Muscle of leg (tissue), 3 donors: ENCODE measurements at regions not wholly inside any gene's neighbourhood (a gene's known extent, or its start where the extent isn't known, plus 50 kb on each side); places are given as distances from the start of the nearest gene placed in this dataset.

Source experiments
- DNase-seq: peaks from one replicate; pipeline ENCODE4 v3.0.0; 2013
- H3K27ac ChIP-seq: one replicate; pipeline ENCODE4 v1.5.1; 2013; ENCODE audit warnings: mild to moderate bottlenecking, low read length, control low read depth
- H3K27me3 ChIP-seq: one replicate; pipeline ENCODE4 v1.6.1; 2013; ENCODE audit warnings: low read length; ENCODE audit not compliant: control insufficient read depth, insufficient read depth
- H3K36me3 ChIP-seq: one replicate; pipeline ENCODE4 v1.6.1; 2013; ENCODE audit warnings: low read length; ENCODE audit not compliant: control insufficient read depth, insufficient read depth
- H3K4me1 ChIP-seq: one replicate; pipeline ENCODE4 v1.6.1; 2013; ENCODE audit warnings: low read length; ENCODE audit not compliant: control insufficient read depth, insufficient read depth
- H3K4me3 ChIP-seq: one replicate; pipeline ENCODE4 v1.5.1; 2013; ENCODE audit warnings: low read length, control low read depth
- H3K9me3 ChIP-seq: replicated peaks from 2 replicates; pipeline ENCODE4 v1.6.1; 2013; ENCODE audit warnings: low read depth, low read length; ENCODE audit not compliant: control insufficient read depth
- WGBS: methylation state at CpG from one replicate; pipeline ENCODE4 v1.1.5; 2013; ENCODE audit warnings: missing lambda C conversion rate; ENCODE audit not compliant: insufficient coverage; 5-methylcytosine and 5-hydroxymethylcytosine counted together

DNA sequence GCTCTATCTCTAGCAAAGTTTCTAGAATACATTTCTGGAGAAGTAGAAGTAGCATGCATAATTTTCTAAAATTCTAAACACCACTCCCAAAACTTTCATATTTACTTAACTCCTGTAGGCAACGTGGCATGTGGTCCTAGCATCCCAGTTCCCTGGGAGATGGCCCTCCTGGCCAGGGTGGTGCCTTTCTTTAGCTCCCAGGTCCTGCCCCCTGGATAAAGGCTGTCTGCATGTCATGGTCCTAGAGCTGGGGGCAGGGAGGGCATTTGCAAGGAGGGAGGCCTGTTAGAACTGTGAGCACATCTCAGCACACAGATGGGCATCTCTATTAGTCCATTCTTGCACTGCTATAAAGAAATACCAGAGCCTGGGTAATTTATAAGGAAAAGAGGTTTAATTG lies 485.6 kb upstream of the SULF2 start:
- H3K36me3 ChIP-seq = no peaks in the 10 kb centered on the region
- no peaks in the 10 kb centered on the region for H3K27me3 ChIP-seq
- peaks cover 11% of the 10 kb centered on the region for H3K4me1 ChIP-seq
- no peak overlapping the region for H3K4me3 ChIP-seq
- H3K27ac ChIP-seq = no peak overlapping the region
- H3K9me3 ChIP-seq = no peaks in the 10 kb centered on the region
- WGBS = 80% methylated on average over 1 of the region's 1 CpG
- DNase-seq = no peak

DNA sequence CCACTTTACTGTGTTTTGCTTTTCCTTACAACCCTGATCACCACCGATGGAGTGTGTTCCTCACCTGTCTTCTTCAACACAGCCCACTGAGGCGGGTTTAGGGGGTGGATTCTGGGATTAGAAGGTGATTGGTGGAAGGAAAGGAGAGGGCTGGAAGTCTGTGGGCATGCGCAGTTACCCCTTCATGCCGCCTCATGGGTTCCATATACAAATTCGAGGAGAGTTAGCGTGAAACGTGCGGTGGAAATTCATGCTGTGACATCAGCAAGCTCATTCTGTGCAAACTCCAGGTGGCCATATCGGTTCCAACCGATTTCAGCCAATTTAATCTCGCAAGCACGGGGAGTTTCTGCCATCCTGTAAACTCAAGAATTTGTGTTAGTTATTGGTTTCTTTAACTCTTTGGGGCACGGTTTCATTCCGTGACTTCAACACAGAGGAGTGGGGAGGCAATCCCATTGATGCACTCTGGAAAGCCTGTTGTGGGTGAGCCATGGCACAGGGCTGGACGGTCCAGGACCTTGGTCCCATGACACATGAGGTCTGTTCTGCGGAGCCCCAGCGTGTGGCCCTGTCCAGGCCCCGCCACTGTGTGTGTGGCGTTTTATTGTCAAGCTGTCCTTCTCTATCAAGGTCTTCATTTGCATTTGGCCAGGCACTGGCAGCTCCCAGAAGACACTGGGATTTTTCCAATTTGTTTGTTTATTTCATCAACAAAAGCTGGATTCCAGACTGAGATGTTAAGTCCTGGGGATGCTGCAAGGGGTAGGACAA lies 482.8 kb upstream of the SULF2 start:
- H3K27me3 ChIP-seq = peaks cover 3% of the 10 kb centered on the region
- no peak for DNase-seq
- H3K9me3 ChIP-seq = no peaks in the 10 kb centered on the region
- H3K27ac ChIP-seq = no peak overlapping the region
- H3K4me1 ChIP-seq = no peaks in the 10 kb centered on the region
- H3K36me3 ChIP-seq = no peaks in the 10 kb centered on the region
- WGBS = 88% methylated on average over 14 of the region's 19 CpGs
- no peak overlapping the region for H3K4me3 ChIP-seq

DNA sequence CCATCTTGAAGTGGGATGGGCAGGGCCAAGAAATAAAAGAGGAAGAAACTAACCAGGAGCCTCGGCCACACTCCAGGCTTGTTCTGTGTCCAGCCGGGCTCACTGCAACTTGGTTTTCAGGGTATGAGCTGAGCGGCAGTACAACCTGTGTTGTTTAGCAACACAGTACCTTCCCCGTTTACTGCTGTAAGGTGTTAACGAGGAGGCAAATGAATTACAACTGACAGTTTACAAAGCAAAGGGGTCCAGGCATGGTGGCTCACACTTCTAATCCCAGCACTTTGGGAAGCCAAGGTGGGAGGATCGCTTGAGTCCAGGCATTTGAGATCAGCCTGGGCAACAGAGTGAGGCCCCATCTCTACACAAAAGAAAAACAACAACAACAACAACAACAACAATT lies 481.3 kb upstream of the SULF2 start:
- Histone ChIP-seq H3K4me1 (no peaks in the 10 kb centered on the region), H3K27ac (no peak overlapping the region), H3K4me3 (no peak overlapping the region), H3K9me3 (no peaks in the 10 kb centered on the region), H3K27me3 (peaks cover 5% of the 10 kb centered on the region), H3K36me3 (no peaks in the 10 kb centered on the region)
- DNase-seq = no peak
- 74% methylated on average over 4 of the region's 6 CpGs for WGBS

DNA sequence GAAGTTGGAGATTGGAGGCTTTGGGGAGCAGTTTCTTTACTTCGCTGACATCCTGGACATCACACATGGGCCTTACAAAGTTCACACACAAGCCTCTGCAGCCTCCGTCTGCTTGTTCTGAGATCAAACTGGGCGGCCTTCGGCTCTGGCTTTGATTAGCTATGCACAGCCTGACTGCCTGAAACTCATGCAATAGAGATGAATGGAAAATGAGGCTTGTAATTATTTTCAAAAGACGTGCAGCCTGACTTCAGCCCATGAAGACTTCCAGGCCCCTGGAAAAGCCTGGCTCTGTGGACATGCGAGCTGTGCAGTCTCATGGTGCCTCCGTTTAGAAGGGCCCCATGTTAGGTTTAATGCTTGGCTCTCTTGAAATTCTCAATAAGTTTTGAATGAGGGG lies 480.5 kb upstream of the SULF2 start:
- peaks cover 5% of the 10 kb centered on the region for H3K27me3 ChIP-seq
- 60% methylated on average over 1 of the region's 7 CpGs for WGBS
- no peak for DNase-seq
- no peak overlapping the region for H3K27ac ChIP-seq
- no peak overlapping the region for H3K4me3 ChIP-seq
- H3K9me3 ChIP-seq = no peaks in the 10 kb centered on the region
- H3K36me3 ChIP-seq = no peaks in the 10 kb centered on the region
- H3K4me1 ChIP-seq = no peaks in the 10 kb centered on the region

DNA sequence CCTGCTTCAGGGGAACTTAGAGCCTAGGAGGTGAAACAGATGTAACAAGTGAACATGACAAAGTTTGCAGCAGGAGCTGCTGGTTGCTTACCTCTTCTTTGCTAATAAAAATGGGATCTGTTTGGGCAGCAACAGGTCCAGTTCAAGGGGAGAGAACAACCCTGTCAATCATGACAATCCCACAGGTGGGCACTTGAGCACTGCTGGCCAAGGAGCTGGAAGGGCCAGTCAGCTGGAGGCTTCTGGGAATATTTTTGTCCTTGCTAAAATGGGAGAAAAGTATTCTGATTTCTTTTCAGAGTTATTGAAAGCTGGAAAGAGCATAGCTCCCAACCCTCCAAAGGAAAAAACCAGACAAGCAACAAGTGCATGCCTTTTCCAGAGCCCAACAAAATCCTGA lies 477.7 kb upstream of the SULF2 start:
- Histone ChIP-seq H3K4me1 (peaks cover 6% of the 10 kb centered on the region), H3K36me3 (no peaks in the 10 kb centered on the region), H3K27me3 (peaks cover 5% of the 10 kb centered on the region), H3K4me3 (no peak overlapping the region), H3K27ac (no peak overlapping the region), H3K9me3 (no peaks in the 10 kb centered on the region)
- no peak for DNase-seq

DNA sequence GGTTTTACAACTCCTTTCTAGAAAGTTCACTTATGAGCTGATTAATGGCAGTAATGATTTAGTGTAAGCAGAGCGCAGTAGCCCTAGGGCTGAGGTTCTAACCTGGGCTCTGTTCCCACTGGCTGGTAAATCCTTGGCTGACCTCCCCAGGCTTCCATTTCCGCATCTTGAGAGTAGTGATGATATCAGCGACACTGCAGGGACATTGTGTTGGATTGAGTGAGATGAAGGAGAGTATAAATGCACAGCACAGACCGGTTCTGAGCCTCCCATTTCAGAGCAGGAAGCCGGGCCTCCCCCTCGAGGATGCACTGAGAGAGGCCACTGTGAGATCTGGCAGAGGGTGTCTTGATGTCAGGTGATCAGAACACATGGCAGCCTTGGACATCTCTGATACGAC lies 477.2 kb upstream of the SULF2 start:
- H3K4me1 ChIP-seq = peaks cover 6% of the 10 kb centered on the region
- no peaks in the 10 kb centered on the region for H3K9me3 ChIP-seq
- no peak overlapping the region for H3K27ac ChIP-seq
- WGBS = 25% methylated on average over 3 of the region's 7 CpGs
- H3K27me3 ChIP-seq = peaks cover 5% of the 10 kb centered on the region
- H3K4me3 ChIP-seq = no peak overlapping the region
- no peaks in the 10 kb centered on the region for H3K36me3 ChIP-seq
- no peak for DNase-seq

DNA sequence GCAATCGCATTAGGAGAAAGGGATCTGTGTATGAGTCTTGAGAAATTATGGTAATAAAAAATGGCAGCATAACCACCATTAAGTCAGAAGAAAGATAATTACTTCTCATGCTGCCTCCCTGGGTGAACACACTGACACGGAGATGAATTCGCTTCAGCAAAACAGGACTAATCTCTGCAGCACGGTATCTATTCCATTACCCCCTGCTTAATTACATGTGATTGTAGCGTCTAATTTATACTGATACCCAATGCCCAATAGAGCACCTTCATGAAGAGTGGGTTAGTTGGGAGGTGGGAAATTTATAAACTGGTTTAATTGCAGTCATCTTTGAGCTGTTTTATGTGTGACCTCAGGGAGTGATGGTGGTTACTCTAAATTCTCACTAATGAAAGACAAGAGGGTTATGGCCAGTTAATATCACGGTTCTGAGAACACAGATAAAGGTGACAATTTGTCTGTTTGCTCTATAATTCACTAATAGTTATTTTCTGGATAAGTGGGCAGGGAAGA lies 476.2 kb upstream of the SULF2 start:
- Histone ChIP-seq H3K4me3 (no peak overlapping the region), H3K4me1 (peaks cover 6% of the 10 kb centered on the region), H3K27me3 (peaks cover 10% of the 10 kb centered on the region), H3K36me3 (no peaks in the 10 kb centered on the region), H3K9me3 (no peaks in the 10 kb centered on the region), H3K27ac (no peak overlapping the region)
- DNase-seq = no peak
- no CpG with 5 or more reads among the region's 6 CpGs for WGBS

DNA sequence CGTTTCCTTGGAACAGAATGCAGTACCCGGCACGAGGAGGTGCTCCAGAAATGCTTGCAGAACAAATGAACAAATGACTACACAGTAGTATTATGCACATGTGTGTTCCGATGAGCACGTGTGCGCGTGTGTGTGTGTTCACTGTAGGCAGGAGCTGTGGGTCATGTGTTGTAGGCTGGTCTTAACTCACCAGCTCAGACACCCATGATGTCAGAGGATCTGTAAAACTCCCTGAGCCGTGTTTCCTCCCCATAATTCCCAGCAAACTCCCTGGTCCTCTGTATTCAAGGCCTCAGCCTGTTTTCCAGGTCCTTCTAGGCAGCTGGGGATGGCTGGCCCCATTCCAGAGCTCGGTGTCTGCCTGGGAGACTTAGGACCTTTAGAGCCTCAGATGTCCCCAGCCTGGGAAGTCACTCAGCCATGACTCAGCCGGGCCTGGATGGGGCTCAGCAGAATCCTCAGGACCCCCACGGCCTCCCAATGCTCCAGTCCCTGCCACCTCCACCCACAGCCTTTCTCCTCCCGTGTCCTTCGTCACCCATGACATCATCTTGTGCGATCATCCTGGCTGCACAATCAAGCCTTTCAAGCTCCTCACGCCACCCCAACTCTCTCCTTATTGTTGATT lies 475.0 kb upstream of the SULF2 start:
- Histone ChIP-seq H3K4me1 (peaks cover 6% of the 10 kb centered on the region), H3K4me3 (no peak overlapping the region), H3K36me3 (no peaks in the 10 kb centered on the region), H3K9me3 (no peaks in the 10 kb centered on the region), H3K27me3 (peaks cover 10% of the 10 kb centered on the region), H3K27ac (no peak overlapping the region)
- peak; percentile 80 for DNase-seq
- WGBS = 20% methylated on average over 8 of the region's 15 CpGs

DNA sequence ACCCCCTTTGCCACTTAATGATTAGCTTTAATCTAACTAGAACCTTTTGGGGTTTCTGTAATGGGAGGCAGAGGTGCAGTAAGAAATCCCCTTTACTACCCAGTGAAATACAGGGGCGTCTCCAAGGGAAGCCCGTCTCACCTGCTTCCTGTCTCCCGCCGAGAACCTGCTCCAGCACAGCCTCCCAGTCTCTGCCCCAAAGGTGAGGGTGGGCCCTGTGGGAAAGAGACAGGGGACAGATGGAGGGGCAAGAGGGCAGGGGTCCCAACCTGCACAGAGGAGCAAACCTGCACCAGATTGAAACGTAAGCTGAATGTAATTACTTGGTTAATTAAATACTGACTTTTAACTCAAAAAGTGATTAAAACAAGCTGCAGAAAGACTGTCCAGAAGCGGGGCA lies 474.2 kb upstream of the SULF2 start:
- peaks cover 10% of the 10 kb centered on the region for H3K27me3 ChIP-seq
- no peak overlapping the region for H3K27ac ChIP-seq

DNA sequence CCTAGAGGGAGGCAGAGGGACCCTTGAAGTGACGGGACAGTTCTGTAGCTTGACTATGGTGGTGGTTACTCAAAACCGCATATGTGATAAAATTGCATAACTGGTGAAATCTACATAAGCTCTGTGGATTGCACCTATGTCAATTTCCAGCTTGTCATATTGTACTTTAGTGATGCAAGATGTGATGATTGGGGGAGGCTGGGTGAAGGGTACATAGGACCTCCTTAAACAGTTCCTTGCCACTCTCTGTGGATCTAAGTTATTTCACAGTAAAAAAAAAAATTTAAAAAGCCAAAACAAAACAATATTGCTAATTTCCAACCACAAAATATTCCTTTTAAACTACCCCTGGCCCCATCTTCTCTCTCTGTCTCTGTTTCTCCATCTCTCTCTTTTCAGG lies 472.6 kb upstream of the SULF2 start:
- no peaks in the 10 kb centered on the region for H3K9me3 ChIP-seq
- peaks cover 7% of the 10 kb centered on the region for H3K27me3 ChIP-seq
- H3K27ac ChIP-seq = no peak overlapping the region
- H3K4me1 ChIP-seq = peaks cover 6% of the 10 kb centered on the region
- H3K4me3 ChIP-seq = no peak overlapping the region
- DNase-seq = no peak
- 91% methylated on average over 2 of the region's 2 CpGs for WGBS
- no peaks in the 10 kb centered on the region for H3K36me3 ChIP-seq

More for the DNA sequence above, 474.2 kb upstream of the SULF2 start:
- Histone ChIP-seq H3K36me3 (no peaks in the 10 kb centered on the region), H3K4me3 (no peak overlapping the region), H3K4me1 (peaks cover 6% of the 10 kb centered on the region), H3K9me3 (no peaks in the 10 kb centered on the region)
- WGBS = 60% methylated on average over 1 of the region's 6 CpGs
- DNase-seq = no peak
